Loucy (cell line): ENCODE measurements at regions not wholly inside any gene's neighbourhood (a gene's known extent, or its start where the extent isn't known, plus 50 kb on each side); places are given as distances from the start of the nearest gene placed in this dataset.

ENCODE experiments used
- H2AFZ ChIP-seq: fragments of 200-600 bp; sonication (generic); 2 replicates; pipeline ENCODE4 v1.6.0; 2016; ENCODE audit warnings: antibody characterized with exemption, mild to moderate bottlenecking, low read length, moderate library complexity
- H3F3A ChIP-seq: fragments of 200-600 bp; 2 replicates; pipeline ENCODE4 v1.6.0; 2016; ENCODE audit warnings: antibody characterized with exemption, low read depth, mild to moderate bottlenecking
- H3K27me3 ChIP-seq: fragments of 200-600 bp; sonication (generic); 2 replicates; pipeline ENCODE4 v1.6.1; 2014; ENCODE audit warnings: low read length, mild to moderate bottlenecking; ENCODE audit not compliant: insufficient read depth, poor library complexity, severe bottlenecking
- H3K36me3 ChIP-seq: fragments of 200-600 bp; sonication (generic); 2 replicates; pipeline ENCODE4 v1.6.1; 2016; ENCODE audit warnings: low read length; ENCODE audit not compliant: insufficient read depth
- H3K4me1 ChIP-seq: fragments of 200-600 bp; sonication (generic); 2 replicates; pipeline ENCODE4 v1.5.1; 2014; ENCODE audit warnings: low read length, mild to moderate bottlenecking; ENCODE audit not compliant: insufficient read depth, poor library complexity, severe bottlenecking
- H3K4me2 ChIP-seq: fragments of 200-600 bp; sonication (generic); 2 replicates; pipeline ENCODE4 v1.6.0; 2014; ENCODE audit warnings: antibody characterized with exemption, low read length, low read depth, mild to moderate bottlenecking; ENCODE audit not compliant: poor library complexity, severe bottlenecking
- H3K4me3 ChIP-seq: fragments of 200-600 bp; sonication (generic); 2 replicates; pipeline ENCODE4 v1.5.1; 2014; ENCODE audit warnings: low read length, mild to moderate bottlenecking, mixed read lengths; ENCODE audit not compliant: poor library complexity, severe bottlenecking
- H3K79me2 ChIP-seq: fragments of 200-600 bp; sonication (generic); 2 replicates; pipeline ENCODE4 v1.6.1; 2014; ENCODE audit warnings: low read length; ENCODE audit not compliant: insufficient read depth
- H3K9ac ChIP-seq: fragments of 200-600 bp; sonication (generic); 2 replicates; pipeline ENCODE4 v1.6.0; 2014; ENCODE audit warnings: mild to moderate bottlenecking, low read depth, low read length, moderate library complexity; ENCODE audit not compliant: poor library complexity, severe bottlenecking
- H3K9me2 ChIP-seq: fragments of 200-600 bp; sonication (generic); replicated peaks from 2 replicates; pipeline ENCODE4 v1.6.1; 2016; ENCODE audit warnings: low read depth, low read length, mixed read lengths
- H3K9me3 ChIP-seq: fragments of 200-600 bp; sonication (generic); 2 replicates; pipeline ENCODE4 v1.6.1; 2014; ENCODE audit warnings: mild to moderate bottlenecking, antibody characterized with exemption, low read length, low read depth; ENCODE audit not compliant: insufficient read depth
- H4K20me1 ChIP-seq: fragments of 200-600 bp; sonication (generic); 2 replicates; pipeline ENCODE4 v1.6.0; 2014; ENCODE audit warnings: antibody characterized with exemption, low read length, mild to moderate bottlenecking; ENCODE audit not compliant: insufficient read depth, poor library complexity, severe bottlenecking
- EZH2phosphoT487 ChIP-seq: fragments of 200-600 bp; IDR thresholded peaks from 2 replicates; pipeline ENCODE4 v1.6.1; 2018; ENCODE audit warnings: antibody characterized with exemption, mild to moderate bottlenecking, moderate library complexity, borderline replicate concordance
- TF ChIP-seq, protein P1 (sequence below): fragments of 200-600 bp; sonication (generic); conservative IDR thresholded peaks from 2 replicates; pipeline ENCODE4 v1.5.1; 2014; ENCODE audit warnings: mild to moderate bottlenecking, antibody characterized with exemption, low read length

DNA sequence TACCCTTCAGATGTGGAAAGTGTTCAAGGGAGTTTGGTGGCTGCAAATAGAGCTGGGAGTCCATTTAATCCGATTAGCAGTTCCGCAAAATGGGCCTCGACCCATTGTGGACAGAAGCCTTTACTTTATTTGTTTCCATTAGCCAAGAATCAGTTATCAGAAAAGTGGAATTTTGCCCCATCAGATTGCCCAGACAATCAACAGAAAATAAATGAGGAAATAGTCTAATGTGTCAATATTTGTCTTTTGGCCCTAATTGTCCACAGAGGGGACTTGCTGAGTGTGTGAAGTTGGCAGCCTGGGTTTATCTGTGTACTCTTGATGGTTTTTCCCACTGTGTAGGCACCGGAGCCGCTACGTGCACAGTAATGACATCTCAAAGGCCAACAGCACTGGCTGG, 134.3 kb downstream of the LINC00237 start:
- H4K20me1 ChIP-seq = no peaks in the 10 kb centered on the region
- no peaks in the 10 kb centered on the region for H3K9me2 ChIP-seq
- H3K79me2 ChIP-seq = no peaks in the 10 kb centered on the region
- H3K4me2 ChIP-seq = no peak overlapping the region
- TF ChIP-seq, protein P1, sequence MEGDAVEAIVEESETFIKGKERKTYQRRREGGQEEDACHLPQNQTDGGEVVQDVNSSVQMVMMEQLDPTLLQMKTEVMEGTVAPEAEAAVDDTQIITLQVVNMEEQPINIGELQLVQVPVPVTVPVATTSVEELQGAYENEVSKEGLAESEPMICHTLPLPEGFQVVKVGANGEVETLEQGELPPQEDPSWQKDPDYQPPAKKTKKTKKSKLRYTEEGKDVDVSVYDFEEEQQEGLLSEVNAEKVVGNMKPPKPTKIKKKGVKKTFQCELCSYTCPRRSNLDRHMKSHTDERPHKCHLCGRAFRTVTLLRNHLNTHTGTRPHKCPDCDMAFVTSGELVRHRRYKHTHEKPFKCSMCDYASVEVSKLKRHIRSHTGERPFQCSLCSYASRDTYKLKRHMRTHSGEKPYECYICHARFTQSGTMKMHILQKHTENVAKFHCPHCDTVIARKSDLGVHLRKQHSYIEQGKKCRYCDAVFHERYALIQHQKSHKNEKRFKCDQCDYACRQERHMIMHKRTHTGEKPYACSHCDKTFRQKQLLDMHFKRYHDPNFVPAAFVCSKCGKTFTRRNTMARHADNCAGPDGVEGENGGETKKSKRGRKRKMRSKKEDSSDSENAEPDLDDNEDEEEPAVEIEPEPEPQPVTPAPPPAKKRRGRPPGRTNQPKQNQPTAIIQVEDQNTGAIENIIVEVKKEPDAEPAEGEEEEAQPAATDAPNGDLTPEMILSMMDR = no peak
- TF ChIP-seq EZH2phosphoT487 = no peak
- H3K4me1 ChIP-seq = no peaks in the 10 kb centered on the region
- no peak overlapping the region for H3K9ac ChIP-seq
- H3F3A ChIP-seq = no peaks in the 10 kb centered on the region
- H3K27me3 ChIP-seq = no peaks in the 10 kb centered on the region
- H3K9me3 ChIP-seq = no peaks in the 10 kb centered on the region
- H3K36me3 ChIP-seq = no peaks in the 10 kb centered on the region
- no peak overlapping the region for H2AFZ ChIP-seq
- no peak overlapping the region for H3K4me3 ChIP-seq

DNA sequence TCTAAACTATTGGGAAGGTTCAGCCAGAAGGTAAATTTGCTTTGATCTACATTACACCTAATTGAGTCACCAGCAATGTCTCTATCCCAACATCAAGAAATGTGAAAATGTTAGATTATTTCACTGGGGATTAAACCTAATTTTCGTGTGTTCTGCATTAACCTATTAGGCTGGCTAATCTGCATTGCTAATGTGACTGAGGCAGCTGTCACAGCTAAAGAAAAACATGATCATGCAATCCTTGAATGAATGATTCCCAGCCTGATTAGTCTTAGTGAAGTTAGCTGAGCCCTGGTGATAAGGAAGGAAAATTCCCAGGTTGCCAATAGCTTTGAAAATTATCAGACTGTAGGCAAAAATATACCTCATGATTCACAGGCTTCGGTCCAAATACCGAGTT, 135.3 kb downstream of the LINC00237 start:
- Histone ChIP-seq H3F3A (no peaks in the 10 kb centered on the region), H3K79me2 (no peaks in the 10 kb centered on the region), H3K9me3 (no peaks in the 10 kb centered on the region), H3K4me1 (no peaks in the 10 kb centered on the region), H3K27me3 (no peaks in the 10 kb centered on the region), H3K9me2 (no peaks in the 10 kb centered on the region), H2AFZ (no peak overlapping the region), H3K9ac (no peak overlapping the region), H3K36me3 (no peaks in the 10 kb centered on the region), H3K4me3 (no peak overlapping the region), H3K4me2 (no peak overlapping the region), H4K20me1 (no peaks in the 10 kb centered on the region)
- TF ChIP-seq, protein P1 = no peak
- no peak for TF ChIP-seq EZH2phosphoT487

DNA sequence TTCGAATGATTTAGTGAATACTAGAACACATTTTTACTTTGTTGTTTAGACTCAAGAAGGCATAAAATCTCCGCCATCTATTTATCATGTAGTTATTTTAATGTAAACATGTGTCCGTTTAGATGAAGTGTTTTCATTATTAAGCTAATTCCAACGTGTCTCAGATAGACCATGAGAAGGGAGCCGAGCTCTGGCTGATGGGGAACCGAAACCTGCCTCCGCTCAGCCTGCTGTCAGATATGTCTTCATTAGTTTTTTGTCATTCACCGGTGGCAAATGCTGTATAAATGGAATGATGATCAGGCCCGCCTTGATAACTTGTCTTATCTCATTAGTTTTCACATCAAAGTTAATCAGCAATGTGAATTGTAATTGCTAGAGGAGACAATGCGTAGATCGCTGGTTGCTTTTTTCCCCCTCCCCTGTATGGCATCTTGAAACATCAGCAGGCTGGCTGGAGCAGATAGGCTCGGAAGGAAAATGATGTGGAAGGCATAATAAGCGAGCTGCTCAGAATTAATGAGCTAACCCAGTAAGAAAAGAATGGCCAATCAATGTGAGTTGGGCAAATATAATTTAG, 136.4 kb downstream of the LINC00237 start:
- no peaks in the 10 kb centered on the region for H3K9me3 ChIP-seq
- H3K9ac ChIP-seq = no peak overlapping the region
- no peaks in the 10 kb centered on the region for H3K4me1 ChIP-seq
- no peak overlapping the region for H3K4me3 ChIP-seq
- H3K27me3 ChIP-seq = no peaks in the 10 kb centered on the region
- TF ChIP-seq, protein P1 = no peak
- TF ChIP-seq EZH2phosphoT487 = no peak
- no peaks in the 10 kb centered on the region for H3K36me3 ChIP-seq
- H4K20me1 ChIP-seq = no peaks in the 10 kb centered on the region
- no peaks in the 10 kb centered on the region for H3F3A ChIP-seq
- H2AFZ ChIP-seq = no peak overlapping the region
- H3K9me2 ChIP-seq = no peaks in the 10 kb centered on the region
- H3K79me2 ChIP-seq = no peaks in the 10 kb centered on the region
- H3K4me2 ChIP-seq = no peak overlapping the region
